Pancreas (tissue), 10 donors: ENCODE measurements at regions not wholly inside any gene's neighbourhood (a gene's known extent, or its start where the extent isn't known, plus 50 kb on each side); places are given as distances from the start of the nearest gene placed in this dataset.

ENCODE experiments used
- ATAC-seq, 4 donors: fragments of 200-7000 bp; cut with Tn5 transposase; one replicate each; pipeline versions ENCODE4 v1.8.0 to v1.9.1; 2020; ENCODE audit warnings: mild to moderate bottlenecking in 4 of 4, moderate library complexity in 4 of 4
- DNase-seq, 6 donors: peaks; one replicate each; pipeline ENCODE4 v3.0.0-alpha.2; 2020
- FAIRE-seq: peaks from 2 replicates; lab custom pipeline; 2012; peaks lifted over from hg19 to GRCh38; lab: Jason Lieb, UNC
- H3K27ac ChIP-seq, 4 donors: fragments of 200-600 bp; sonication (generic); 1 replicate in 3 of 4; 2 replicates in 1 of 4; pipeline versions ENCODE4 v1.5.0 to v1.8.0; 2020
- H3K27me3 ChIP-seq, 4 donors: fragments of 200-600 bp; one replicate each; pipeline ENCODE4 v1.8.0; 2021
- H3K36me3 ChIP-seq, 3 donors: fragments of 200-600 bp; sonication (generic) in 1 of 3; one replicate each; pipeline versions ENCODE4 v1.5.0 to v1.8.0; 2020 to 2021
- H3K4me1 ChIP-seq, 3 donors: fragments of 200-600 bp; one replicate each; pipeline ENCODE4 v1.8.0; 2021
- H3K4me3 ChIP-seq, 4 donors: fragments of 200-600 bp; sonication (generic) in 2 of 4; one replicate each; pipeline versions ENCODE4 v1.5.0 to v1.8.0; 2020 to 2021
- H3K9me3 ChIP-seq, 4 donors: fragments of 200-600 bp; one replicate each; pipeline ENCODE4 v1.8.0; 2021
- WGBS, 2 donors: extraction: QIAGEN DNeasy Blood & Tissue Kit; methylation state at CpG; one replicate each; pipeline ENCODE4 v1.1.7; 2013; 5-methylcytosine and 5-hydroxymethylcytosine counted together
- intact Hi-C, 3 donors: fragments of 100-400 bp; cut with DNase I; formaldehyde crosslinking; loops; one replicate each; pipeline versions ENCODE4 v1.11.1 to v1.14.2; 2022
- TF ChIP-seq, protein P1 (sequence below), 4 donors: fragments of 200-600 bp; sonication (generic) in 3 of 4; IDR thresholded peaks; one replicate each; pipeline versions ENCODE4 v1.5.0 to v1.8.0; 2021; ENCODE audit warnings: antibody characterized with exemption in 4 of 4
- donor health status: healthy with polysubstance abuse.
- donor health status: DM: no; HTN: no; CAD: no; lungs with moderate emphysema.
- donor health status: DM: no; HTN: no; CAD: no.
- donor health status: control.
- donor health status: control.
- donor health status: Bipolar disorder and iron deficiency.
- donor health status: DM: yes; HTN: yes; CAD: no.
- donor health status: DM: no; HTN: no; CAD: no.
- donor health status: DM: no; HTN: no; CAD: no.
- donor health status: DM: yes; HTN: yes; CAD: no.

DNA sequence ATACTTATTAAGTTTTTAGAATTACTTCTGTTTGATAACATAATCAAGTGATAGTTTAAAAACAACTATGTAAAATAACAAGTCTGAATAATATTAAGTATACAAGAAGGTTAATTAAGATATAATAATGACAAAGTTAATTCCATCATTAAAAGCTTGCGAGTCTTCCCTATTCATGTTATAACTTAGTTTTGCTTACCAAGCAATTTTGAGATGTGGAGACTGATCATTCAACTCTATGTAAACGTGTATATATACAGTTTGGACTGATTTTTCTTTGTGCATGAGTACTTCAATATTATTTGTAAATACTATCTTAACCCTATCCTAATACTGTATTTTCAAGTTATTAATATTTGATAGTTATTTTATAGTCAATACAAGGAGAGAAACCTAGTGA is 870.9 kb downstream of the GBE1 start:
- Histone ChIP-seq H3K9me3 (no peaks in the 10 kb centered on the region), H3K36me3 (no peaks in the 10 kb centered on the region), H3K4me3 (no peak overlapping the region), H3K27ac (no peak overlapping the region), H3K27me3 (no peaks in the 10 kb centered on the region), H3K4me1 (no peaks in the 10 kb centered on the region)
- no peak for ATAC-seq
- DNase-seq, result no peak
- intact Hi-C loops, result no loop called here
- 61 to 68% methylated on average over 2 of the region's 2 CpGs for WGBS, 2 donors
- FAIRE-seq, result no peak
- TF ChIP-seq, protein P1, sequence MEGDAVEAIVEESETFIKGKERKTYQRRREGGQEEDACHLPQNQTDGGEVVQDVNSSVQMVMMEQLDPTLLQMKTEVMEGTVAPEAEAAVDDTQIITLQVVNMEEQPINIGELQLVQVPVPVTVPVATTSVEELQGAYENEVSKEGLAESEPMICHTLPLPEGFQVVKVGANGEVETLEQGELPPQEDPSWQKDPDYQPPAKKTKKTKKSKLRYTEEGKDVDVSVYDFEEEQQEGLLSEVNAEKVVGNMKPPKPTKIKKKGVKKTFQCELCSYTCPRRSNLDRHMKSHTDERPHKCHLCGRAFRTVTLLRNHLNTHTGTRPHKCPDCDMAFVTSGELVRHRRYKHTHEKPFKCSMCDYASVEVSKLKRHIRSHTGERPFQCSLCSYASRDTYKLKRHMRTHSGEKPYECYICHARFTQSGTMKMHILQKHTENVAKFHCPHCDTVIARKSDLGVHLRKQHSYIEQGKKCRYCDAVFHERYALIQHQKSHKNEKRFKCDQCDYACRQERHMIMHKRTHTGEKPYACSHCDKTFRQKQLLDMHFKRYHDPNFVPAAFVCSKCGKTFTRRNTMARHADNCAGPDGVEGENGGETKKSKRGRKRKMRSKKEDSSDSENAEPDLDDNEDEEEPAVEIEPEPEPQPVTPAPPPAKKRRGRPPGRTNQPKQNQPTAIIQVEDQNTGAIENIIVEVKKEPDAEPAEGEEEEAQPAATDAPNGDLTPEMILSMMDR (IDR thresholded peaks at IDR 0.05), result no peak

DNA sequence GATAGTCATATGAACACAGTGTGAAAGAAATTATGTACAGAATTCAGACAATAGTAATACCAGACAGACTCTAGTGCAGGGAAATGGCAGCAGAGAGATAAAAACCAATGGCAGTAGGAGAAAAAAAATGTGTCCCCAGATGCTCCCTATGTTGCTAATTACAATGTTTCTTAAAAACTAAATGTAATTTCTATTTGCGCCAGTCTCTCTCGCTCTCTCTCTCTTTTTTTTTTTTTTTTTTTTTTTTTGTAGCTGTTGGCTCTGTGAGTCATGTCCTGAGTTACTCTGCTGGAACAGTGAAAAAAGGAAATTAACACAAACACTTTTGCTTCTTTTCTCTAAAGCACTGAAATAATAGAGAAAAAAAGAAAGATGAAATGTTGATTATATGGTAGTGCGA is 871.9 kb downstream of the GBE1 start:
- FAIRE-seq (no peak), DNase-seq (no peak)

DNA sequence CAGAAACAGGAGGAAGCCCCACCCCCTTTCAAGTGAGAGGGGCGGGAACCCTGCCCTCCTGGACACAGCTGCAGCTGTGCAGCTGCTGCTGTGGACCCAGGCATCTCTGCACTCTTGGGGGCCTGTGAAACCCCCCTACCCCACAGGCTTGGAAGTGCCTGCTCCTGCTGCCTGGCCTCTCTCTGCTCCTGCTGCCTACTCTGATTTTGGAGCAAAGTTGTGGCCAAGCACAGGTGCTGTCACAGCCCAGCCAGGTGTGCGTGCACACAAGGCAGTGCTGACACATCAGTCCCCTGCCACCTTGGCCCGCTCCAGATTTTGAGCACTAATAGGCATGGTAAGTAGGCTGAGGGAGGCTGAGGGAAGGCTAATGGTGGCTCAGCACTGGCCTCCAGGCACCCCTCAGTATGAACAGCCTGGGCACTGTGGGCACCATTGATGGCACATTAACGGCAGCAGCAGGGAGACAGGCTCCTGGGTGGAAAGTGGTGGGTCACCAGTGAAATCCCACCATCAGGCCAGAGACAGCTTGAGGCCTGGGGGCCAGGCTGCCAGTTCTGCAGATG is 890.9 kb downstream of the GBE1 start:
- Histone ChIP-seq H3K27me3 (no peaks in the 10 kb centered on the region), H3K9me3 (no peaks in the 10 kb centered on the region), H3K4me3 (no peak overlapping the region), H3K27ac (no peak overlapping the region), H3K4me1 (no peaks in the 10 kb centered on the region), H3K36me3 (no peaks in the 10 kb centered on the region)
- no peak for FAIRE-seq
- intact Hi-C loops, result no loop called here
- no peak for ATAC-seq
- DNase-seq, result peak in 1 of 6 donors; percentile 29
- WGBS, 2 donors, result 75 to 82% methylated on average over 4 of the region's 4 CpGs
- TF ChIP-seq, protein P1 (IDR thresholded peaks at IDR 0.05), result no peak

More for the DNA sequence above, 871.9 kb downstream of the GBE1 start:
- intact Hi-C loops, result no loop called here
- no peak for ATAC-seq
- no peaks in the 10 kb centered on the region for H3K4me1 ChIP-seq
- no peak overlapping the region for H3K27ac ChIP-seq
- TF ChIP-seq, protein P1 (IDR thresholded peaks at IDR 0.05), result no peak
- H3K4me3 ChIP-seq, result no peak overlapping the region
- H3K9me3 ChIP-seq, result no peaks in the 10 kb centered on the region
- H3K36me3 ChIP-seq, result no peaks in the 10 kb centered on the region
- WGBS, 2 donors, result 54 to 65% methylated on average over 3 of the region's 3 CpGs
- H3K27me3 ChIP-seq, result no peaks in the 10 kb centered on the region

DNA sequence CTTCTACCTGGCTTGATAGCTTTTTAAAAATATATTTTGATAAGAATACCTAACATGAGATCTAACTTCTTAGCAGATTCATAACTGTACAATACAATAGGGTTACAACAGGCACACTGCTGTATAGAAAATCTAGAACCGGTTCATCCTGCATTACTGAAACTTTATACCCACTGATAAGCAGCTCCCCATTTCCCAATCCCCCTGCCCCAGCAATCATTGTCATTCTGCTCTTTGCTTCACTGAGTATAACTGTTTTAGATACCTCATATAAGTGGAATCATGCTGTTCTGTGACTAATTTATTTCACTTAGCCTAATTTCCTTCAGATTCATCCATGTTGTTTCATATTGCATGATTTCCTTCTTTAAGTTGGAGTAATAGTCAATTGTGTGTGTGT is 906.0 kb downstream of the GBE1 start:
- H3K27ac ChIP-seq, result no peak overlapping the region
- ATAC-seq (no peak), DNase-seq (no peak), FAIRE-seq (no peak)
- no peak overlapping the region for H3K4me3 ChIP-seq
- intact Hi-C loops, result no loop called here
- no peaks in the 10 kb centered on the region for H3K36me3 ChIP-seq
- no peaks in the 10 kb centered on the region for H3K4me1 ChIP-seq
- no peaks in the 10 kb centered on the region for H3K27me3 ChIP-seq
- WGBS, 2 donors, result 44 to 77% methylated on average over 1 of the region's 1 CpG
- TF ChIP-seq, protein P1 (IDR thresholded peaks at IDR 0.05), result no peak
- H3K9me3 ChIP-seq, result peaks cover 0 to 2% (median 0%) of the 10 kb centered on the region in 4 donors

DNA sequence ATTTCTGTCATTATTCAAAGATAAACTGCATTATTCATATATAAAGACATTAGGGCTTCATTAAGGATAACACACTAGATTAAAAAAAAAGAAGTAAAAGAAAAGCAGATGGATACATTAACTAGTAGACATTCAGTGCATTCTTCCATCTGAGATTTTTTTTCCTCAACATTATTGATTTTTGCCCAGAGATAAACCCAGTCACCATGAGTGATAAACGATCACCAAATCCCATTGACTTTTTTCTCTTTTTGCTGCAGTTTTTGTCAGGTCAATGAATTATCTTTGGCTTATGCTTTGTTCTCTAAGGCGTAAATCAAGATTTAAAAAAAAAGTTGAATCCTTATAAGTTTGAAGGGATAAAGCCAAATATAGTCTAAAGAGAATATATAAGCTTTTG is 925.0 kb downstream of the GBE1 start:
- ATAC-seq (no peak), DNase-seq (no peak), FAIRE-seq (no peak)
- Histone ChIP-seq H3K36me3 (no peaks in the 10 kb centered on the region), H3K27me3 (no peaks in the 10 kb centered on the region), H3K4me1 (no peaks in the 10 kb centered on the region), H3K4me3 (no peak overlapping the region), H3K9me3 (no peaks in the 10 kb centered on the region), H3K27ac (no peak overlapping the region)
- intact Hi-C loops, result no loop called here
- 14 to 22% methylated on average over 2 of the region's 2 CpGs for WGBS, 2 donors
- TF ChIP-seq, protein P1 (IDR thresholded peaks at IDR 0.05), result no peak
